Activated CD4-positive, alpha-beta T cell treated with anti-CD3 and anti-CD28 coated beads for 36 hours (primary cell): ENCODE measurements at regions not wholly inside any gene's neighbourhood (a gene's known extent, or its start where the extent isn't known, plus 50 kb on each side); places are given as distances from the start of the nearest gene placed in this dataset.
"Not testable (repeated sequence)": the region's sequence is repeated elsewhere in the genome, so short reads cannot be mapped to it uniquely, and the experiment has no call there.

Experiments used
- ATAC-seq: fragments of 200-7000 bp; cut with Tn5 transposase; one replicate; pipeline ENCODE4 v1.10.0; 2021; ENCODE audit warnings: mild to moderate bottlenecking, moderate library complexity
- CTCF ChIA-PET: fragments of 350-600 bp; sonication (Branson Sonifier 250); formaldehyde crosslinking; loops from one replicate; lab custom pipeline; 2021; ENCODE audit warnings: antibody characterized with exemption; lab: Charles Lee
- POLR2A ChIA-PET: fragments of 350-600 bp; sonication (Branson Sonifier 250); formaldehyde crosslinking; loops from one replicate; lab custom pipeline; 2021; ENCODE audit warnings: antibody characterized with exemption, inconsistent platforms; lab: Charles Lee
- DNase-seq: peaks from one replicate; pipeline ENCODE4 v3.0.0-alpha.2; 2020
- H3K27ac Mint-ChIP-seq: one replicate; pipeline ENCODE4 v1.8.0; 2021; ENCODE audit warnings: mixed read lengths
- H3K27me3 Mint-ChIP-seq: one replicate; pipeline ENCODE4 v1.8.0; 2021; ENCODE audit warnings: mixed read lengths
- H3K36me3 Mint-ChIP-seq: one replicate; pipeline ENCODE4 v1.8.0; 2021; ENCODE audit warnings: low read depth, mixed read lengths
- H3K4me1 Mint-ChIP-seq: one replicate; pipeline ENCODE4 v1.8.0; 2021; ENCODE audit warnings: mixed read lengths
- H3K4me3 Mint-ChIP-seq: one replicate; pipeline ENCODE4 v1.8.0; 2021; ENCODE audit warnings: mild to moderate bottlenecking, moderate library complexity, mixed read lengths
- H3K9me3 Mint-ChIP-seq: one replicate; pipeline ENCODE4 v1.8.0; 2021; ENCODE audit warnings: low read depth, mixed read lengths
- intact Hi-C, 2 experiments: fragments of 100-400 bp; cut with DNase I in 1 of 2; cut with micrococcal nuclease in 1 of 2; formaldehyde crosslinking; loops; one replicate each; pipeline versions ENCODE4 v1.14.2 to v1.15.1; 2022 to 2024; cut with DNase I, micrococcal nuclease

GRCh38 chr1:98575955-98576354 lies 85.6 kb upstream of the SNX7 start:
- H3K27ac Mint-ChIP-seq = no peak overlapping the region
- H3K27me3 Mint-ChIP-seq = no peaks in the 10 kb centered on the region
- no peaks in the 10 kb centered on the region for H3K36me3 Mint-ChIP-seq
- DNase-seq (no peak), ATAC-seq (no peak)
- no peaks in the 10 kb centered on the region for H3K4me1 Mint-ChIP-seq
- H3K9me3 Mint-ChIP-seq = no peaks in the 10 kb centered on the region
- intact Hi-C loops = no loop called here
- CTCF ChIA-PET = no interaction called here
- POLR2A ChIA-PET = no interaction called here
- no peak overlapping the region for H3K4me3 Mint-ChIP-seq

- no peak for DNase-seq
- Mint-ChIP-seq H3K4me1 (no peaks in the 10 kb centered on the region), H3K4me3 (no peak overlapping the region), H3K27me3 (no peaks in the 10 kb centered on the region), H3K9me3 (peaks cover 12% of the 10 kb centered on the region), H3K36me3 (no peaks in the 10 kb centered on the region), H3K27ac (no peak overlapping the region)
- intact Hi-C loops = no loop called here
- no peak for ATAC-seq
- CTCF ChIA-PET = interaction anchor here (0.7 kb wide), 1 partner anchor 1130 kb away, joined by 3 read pairs; no protein-coding TSS in a partner anchor
- POLR2A ChIA-PET = interaction anchor here (0.7 kb wide), 1 partner anchor 274 kb away, joined by 4 read pairs; no protein-coding TSS in a partner anchor
Observed at GRCh38 chr1:98565951-98566350, 95.6 kb upstream of the SNX7 start.

- Mint-ChIP-seq H3K36me3 (no peaks in the 10 kb centered on the region), H3K27ac (no peak overlapping the region), H3K4me1 (no peaks in the 10 kb centered on the region), H3K4me3 (no peak overlapping the region), H3K27me3 (no peaks in the 10 kb centered on the region), H3K9me3 (peaks cover 13% of the 10 kb centered on the region)
- no peak for DNase-seq
- intact Hi-C loops = loop anchor here in 1 of 2 experiments (10.0 kb wide), 1 partner anchor 914 kb away; no protein-coding TSS in a partner anchor
- ChIA-PET CTCF (no interaction called here), POLR2A (no interaction called here)
- no peak for ATAC-seq
Observed at GRCh38 chr1:98559291-98559690, 102.2 kb upstream of the SNX7 start.

GRCh38 chr1:98557895-98558294 lies 103.6 kb upstream of the SNX7 start:
- ATAC-seq (no peak), DNase-seq (no peak)
- Mint-ChIP-seq H3K9me3 (peaks cover 8% of the 10 kb centered on the region), H3K36me3 (no peaks in the 10 kb centered on the region), H3K4me1 (no peaks in the 10 kb centered on the region), H3K27ac (no peak overlapping the region), H3K27me3 (no peaks in the 10 kb centered on the region), H3K4me3 (no peak overlapping the region)
- POLR2A ChIA-PET = no interaction called here
- intact Hi-C loops = loop anchor here in 1 of 2 experiments (10.0 kb wide), 1 partner anchor 913 kb away; no protein-coding TSS in a partner anchor
- CTCF ChIA-PET = no interaction called here

- Mint-ChIP-seq H3K4me1 (no peaks in the 10 kb centered on the region), H3K4me3 (no peak overlapping the region), H3K27ac (no peak overlapping the region), H3K9me3 (peaks cover 2% of the 10 kb centered on the region), H3K36me3 (no peaks in the 10 kb centered on the region), H3K27me3 (no peaks in the 10 kb centered on the region)
- ATAC-seq (no peak), DNase-seq (no peak)
- ChIA-PET POLR2A (no interaction called here), CTCF (no interaction called here)
- intact Hi-C loops = loop anchor here in 1 of 2 experiments (10.0 kb wide), 1 partner anchor 912 kb away; no protein-coding TSS in a partner anchor
Observed at GRCh38 chr1:98556521-98557158, 104.9 kb upstream of the SNX7 start.

- Mint-ChIP-seq H3K27me3 (peaks cover 2% of the 10 kb centered on the region), H3K4me1 (no peaks in the 10 kb centered on the region), H3K4me3 (no peak overlapping the region), H3K36me3 (no peaks in the 10 kb centered on the region), H3K27ac (no peak overlapping the region), H3K9me3 (peaks cover 2% of the 10 kb centered on the region)
- no peak for DNase-seq
- ATAC-seq = no peak
- intact Hi-C loops = loop anchor here in 1 of 2 experiments (10.0 kb wide), 1 partner anchor 911 kb away; no protein-coding TSS in a partner anchor
- CTCF ChIA-PET = no interaction called here
- POLR2A ChIA-PET = no interaction called here
Observed at GRCh38 chr1:98555814-98556213, 105.7 kb upstream of the SNX7 start.

- POLR2A ChIA-PET, ATAC-seq, H3K4me1 Mint-ChIP-seq, H3K9me3 Mint-ChIP-seq, H3K4me3 Mint-ChIP-seq, H3K36me3 Mint-ChIP-seq, H3K27me3 Mint-ChIP-seq, DNase-seq, H3K27ac Mint-ChIP-seq: not testable (repeated sequence)
- intact Hi-C loops = loop anchor here in 1 of 2 experiments (10.0 kb wide), 1 partner anchor 908 kb away; no protein-coding TSS in a partner anchor
- CTCF ChIA-PET = interaction anchor here (0.7 kb wide), 1 partner anchor 617 kb away, joined by 4 read pairs; no protein-coding TSS in a partner anchor
Observed at GRCh38 chr1:98552576-98553074, 108.9 kb upstream of the SNX7 start.

GRCh38 chr1:98550076-98550475 lies 111.4 kb upstream of the SNX7 start:
- POLR2A ChIA-PET = interaction anchor here (0.7 kb wide), 1 partner anchor 1546 kb away, joined by 3 read pairs; no protein-coding TSS in a partner anchor
- H3K27ac Mint-ChIP-seq = no peak overlapping the region
- CTCF ChIA-PET = no interaction called here
- peaks cover 2% of the 10 kb centered on the region for H3K9me3 Mint-ChIP-seq
- no peaks in the 10 kb centered on the region for H3K4me1 Mint-ChIP-seq
- ATAC-seq (no peak), DNase-seq (no peak)
- no peak overlapping the region for H3K4me3 Mint-ChIP-seq
- no peaks in the 10 kb centered on the region for H3K36me3 Mint-ChIP-seq
- intact Hi-C loops = loop anchor here in 1 of 2 experiments (10.0 kb wide), 1 partner anchor 905 kb away; no protein-coding TSS in a partner anchor
- peaks cover 2% of the 10 kb centered on the region for H3K27me3 Mint-ChIP-seq

GRCh38 chr1:98546319-98546718 lies 115.2 kb upstream of the SNX7 start:
- Mint-ChIP-seq H3K4me3 (no peak overlapping the region), H3K27ac (no peak overlapping the region), H3K9me3 (peaks cover 2% of the 10 kb centered on the region), H3K4me1 (no peaks in the 10 kb centered on the region), H3K27me3 (peaks cover under 1% of the 10 kb centered on the region), H3K36me3 (no peaks in the 10 kb centered on the region)
- ATAC-seq (no peak), DNase-seq (no peak)
- intact Hi-C loops = no loop called here
- POLR2A ChIA-PET = no interaction called here
- CTCF ChIA-PET = interaction anchor here (0.5 kb wide), 1 partner anchor 1483 kb away, joined by 4 read pairs; no protein-coding TSS in a partner anchor

GRCh38 chr1:98538106-98538505 lies 123.4 kb upstream of the SNX7 start:
- intact Hi-C loops = no loop called here
- Mint-ChIP-seq H3K27ac (no peak overlapping the region), H3K36me3 (no peaks in the 10 kb centered on the region), H3K4me3 (no peak overlapping the region), H3K4me1 (no peaks in the 10 kb centered on the region), H3K27me3 (no peaks in the 10 kb centered on the region), H3K9me3 (no peaks in the 10 kb centered on the region)
- ChIA-PET POLR2A (no interaction called here), CTCF (no interaction called here)
- no peak for DNase-seq
- ATAC-seq = no peak

- Mint-ChIP-seq H3K9me3 (peaks cover 18% of the 10 kb centered on the region), H3K27me3 (no peaks in the 10 kb centered on the region), H3K4me3 (no peak overlapping the region), H3K27ac (no peak overlapping the region), H3K36me3 (no peaks in the 10 kb centered on the region), H3K4me1 (no peaks in the 10 kb centered on the region)
- ChIA-PET POLR2A (no interaction called here), CTCF (no interaction called here)
- ATAC-seq = no peak
- DNase-seq = no peak
- intact Hi-C loops = no loop called here
Observed at GRCh38 chr1:98523256-98523655, 138.3 kb upstream of the SNX7 start.

- ChIA-PET POLR2A (no interaction called here), CTCF (no interaction called here)
- Mint-ChIP-seq H3K9me3 (peaks cover 8% of the 10 kb centered on the region), H3K4me1 (no peaks in the 10 kb centered on the region), H3K27me3 (no peaks in the 10 kb centered on the region), H3K36me3 (no peaks in the 10 kb centered on the region), H3K27ac (no peak overlapping the region), H3K4me3 (no peak overlapping the region)
- DNase-seq = no peak
- no peak for ATAC-seq
- intact Hi-C loops = no loop called here
Observed at GRCh38 chr1:98516306-98516705, 145.2 kb upstream of the SNX7 start.
